Endothelial cell of umbilical vein (primary cell): ENCODE measurements at regions not wholly inside any gene's neighbourhood (a gene's known extent, or its start where the extent isn't known, plus 50 kb on each side); places are given as distances from the start of the nearest gene placed in this dataset.

ENCODE experiments used
- BruUV-seq: library from RNA; stranded (reverse); fragments of 400-500 nt; replicated peaks from 2 replicates; lab custom pipeline; 2021; lab: Mats Ljungman, UMichigan
- CTCF ChIA-PET: fragments of 300-600, 350-600 bp; sonication (Branson Sonifier 250); formaldehyde crosslinking; loops from one replicate; lab custom pipeline; 2021; ENCODE audit warnings: antibody characterized with exemption, inconsistent platforms; lab: Charles Lee
- POLR2A ChIA-PET: fragments of 300-600, 350-600 bp; sonication (Branson Sonifier 250); formaldehyde crosslinking; loops from one replicate; lab custom pipeline; 2021; ENCODE audit warnings: antibody characterized with exemption, inconsistent platforms; lab: Charles Lee
- DNase-seq: peaks from one replicate; pipeline ENCODE4 v3.0.0-alpha.2; 2011; ENCODE audit warnings: low read depth, low spot score
- FAIRE-seq: peaks from 2 replicates; lab custom pipeline; 2011; peaks lifted over from hg19 to GRCh38; lab: Jason Lieb, UNC
- H2AFZ ChIP-seq: 2 replicates; pipeline ENCODE4 v1.6.0; 2012; ENCODE audit warnings: low read depth, low read length, control low read depth, inconsistent platforms
- H3K27ac ChIP-seq: 2 replicates; pipeline ENCODE4 v1.5.1; 2011; ENCODE audit warnings: low read depth, mild to moderate bottlenecking, control low read depth, low read length, moderate library complexity; ENCODE audit not compliant: insufficient read depth
- H3K27me3 ChIP-seq, 2 experiments: 2 replicates each; pipeline versions ENCODE4 v1.6.0 to v1.6.1; 2011; ENCODE audit warnings: low read length in 2 of 2, mixed read lengths in 1 of 2; ENCODE audit not compliant: control insufficient read depth in 2 of 2, insufficient read depth in 2 of 2
- H3K36me3 ChIP-seq, 2 experiments: 2 replicates in 1 of 2; 3 replicates in 1 of 2; pipeline ENCODE4 v1.5.1; 2011; ENCODE audit warnings: low read length in 2 of 2, mild to moderate bottlenecking in 1 of 2, moderate library complexity in 1 of 2; ENCODE audit not compliant: control insufficient read depth in 2 of 2, insufficient read depth in 2 of 2; ENCODE audit errors: extremely low read depth in 1 of 2
- H3K4me1 ChIP-seq: 3 replicates; pipeline ENCODE4 v1.5.1; 2011; ENCODE audit warnings: mild to moderate bottlenecking, low read length; ENCODE audit not compliant: control insufficient read depth, insufficient read depth; ENCODE audit errors: extremely low read depth
- H3K4me2 ChIP-seq: 2 replicates; pipeline ENCODE4 v1.6.1; 2011; ENCODE audit warnings: low read length, control low read depth, mixed read lengths; ENCODE audit not compliant: insufficient read depth
- H3K4me3 ChIP-seq, 3 experiments: fragments of 200-600 bp in 1 of 3; sonication (generic), shearing (Covaris generic) in 1 of 3; replicated peaks in 1 of 3; 2 replicates each; pipeline ENCODE4 v1.5.1; 2011 to 2016; ENCODE audit warnings: control low read depth in 3 of 3, low read length in 3 of 3, mild to moderate bottlenecking in 2 of 3, inconsistent platforms in 1 of 3, low read depth in 1 of 3, moderate library complexity in 1 of 3; ENCODE audit not compliant: insufficient read depth in 1 of 3
- H3K79me2 ChIP-seq: 2 replicates; pipeline ENCODE4 v1.6.0; 2012; ENCODE audit warnings: low read length, inconsistent platforms; ENCODE audit not compliant: control insufficient read depth, insufficient read depth
- H3K9ac ChIP-seq: replicated peaks from 2 replicates; pipeline ENCODE3; 2011; ENCODE audit warnings: low read length, control low read depth; ENCODE audit not compliant: insufficient read depth; ENCODE audit errors: extremely low read depth
- H3K9me1 ChIP-seq: replicated peaks from 3 replicates; pipeline ENCODE4 v1.6.0; 2011; ENCODE audit warnings: mild to moderate bottlenecking, low read length; ENCODE audit not compliant: control insufficient read depth, insufficient read depth; ENCODE audit errors: extremely low read depth
- H3K9me3 ChIP-seq: replicated peaks from 2 replicates; pipeline ENCODE4 v1.5.1; 2012; ENCODE audit warnings: low read length, inconsistent platforms; ENCODE audit not compliant: control insufficient read depth, insufficient read depth
- H4K20me1 ChIP-seq: replicated peaks from 2 replicates; pipeline ENCODE3; 2011; ENCODE audit warnings: mild to moderate bottlenecking, low read length; ENCODE audit not compliant: control insufficient read depth, insufficient read depth; ENCODE audit errors: extremely low read depth
- EZH2 ChIP-seq: IDR thresholded peaks from 2 replicates; pipeline ENCODE4 v1.6.1; 2012; ENCODE audit warnings: borderline replicate concordance, low read depth, mild to moderate bottlenecking, moderate library complexity, low read length, inconsistent platforms; ENCODE audit not compliant: severe bottlenecking
- FOS ChIP-seq: IDR thresholded peaks from 2 replicates; pipeline ENCODE4 v1.6.1; 2011; ENCODE audit warnings: mild to moderate bottlenecking, low read length, moderate library complexity, borderline replicate concordance; ENCODE audit not compliant: insufficient read depth
- GATA2 ChIP-seq: IDR thresholded peaks from 2 replicates; pipeline ENCODE4 v1.7.0; 2011; ENCODE audit warnings: low read depth, mild to moderate bottlenecking, moderate library complexity, mixed read lengths, low read length; ENCODE audit not compliant: insufficient read length, insufficient read depth
- JUN ChIP-seq: IDR thresholded peaks from 2 replicates; pipeline ENCODE4 v1.6.1; 2011; ENCODE audit warnings: borderline replicate concordance, low read depth; ENCODE audit not compliant: insufficient read length, insufficient read depth
- MYC ChIP-seq: IDR thresholded peaks from one replicate; pipeline ENCODE4 v1.6.1; 2011; ENCODE audit warnings: mild to moderate bottlenecking, low read depth, low read length
- POLR2A ChIP-seq: IDR thresholded peaks from 2 replicates; pipeline ENCODE4 v1.6.1; 2012; ENCODE audit warnings: low read depth, mild to moderate bottlenecking, control low read depth, low read length
- POLR2AphosphoS5 ChIP-seq: IDR thresholded peaks from 2 replicates; pipeline ENCODE4 v1.6.1; 2012; ENCODE audit warnings: low read depth, mild to moderate bottlenecking, control low read depth, low read length, moderate library complexity; ENCODE audit not compliant: insufficient read depth
- dilution Hi-C: fragments of 300-500 bp; cut with MboI; formaldehyde crosslinking; loops from one replicate; pipeline ENCODE4 v1.15.0; 2019; ENCODE audit warnings: low sequenced_read_pairs; ENCODE audit not compliant: extremely low pct_ligation_motif_present
- intact Hi-C: fragments of 100-400 bp; cut with micrococcal nuclease; formaldehyde crosslinking; loops from one replicate; pipeline ENCODE4 v1.10.0; 2022
- TF ChIP-seq, protein P1 (sequence below), 2 donors: IDR thresholded peaks; 1 replicate in 1 of 2; 2 replicates in 1 of 2; pipeline ENCODE4 v1.5.1; 2011; ENCODE audit warnings: low read length in 2 of 2, mild to moderate bottlenecking in 2 of 2, moderate library complexity in 2 of 2, control low read depth in 1 of 2, inconsistent platforms in 1 of 2, low read depth in 1 of 2; ENCODE audit not compliant: insufficient read depth in 1 of 2; ENCODE audit errors: extremely low read depth in 1 of 2
- TF ChIP-seq, protein P2 (sequence below): IDR thresholded peaks from 2 replicates; pipeline ENCODE4 v1.6.1; 2011; ENCODE audit not compliant: insufficient read depth, insufficient read length

DNA sequence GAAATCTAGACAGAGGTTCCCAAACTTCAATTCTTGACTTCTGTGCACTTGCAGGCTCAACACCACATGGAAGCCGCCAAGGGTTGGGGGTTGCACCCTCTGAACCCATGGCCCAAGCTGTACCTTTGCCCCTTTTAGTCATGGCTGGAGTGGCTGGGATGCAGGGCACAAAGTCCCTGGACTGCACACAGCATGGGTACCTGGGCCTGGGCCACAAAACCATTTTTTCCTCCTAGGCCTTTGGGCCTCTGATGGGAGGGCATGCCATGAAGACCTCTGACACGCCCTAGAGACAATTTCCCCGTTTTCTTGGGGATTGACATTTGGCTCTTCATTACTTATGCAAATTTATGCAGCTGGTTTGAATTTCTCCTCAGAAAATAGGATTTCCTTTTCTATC is 342.0 kb downstream of the TPBG start:
- Histone ChIP-seq H3K27me3 (no peaks in the 10 kb centered on the region), H3K9me3 (no peaks in the 10 kb centered on the region), H3K36me3 (no peaks in the 10 kb centered on the region), H3K4me3 (no peak overlapping the region), H3K9me1 (no peaks in the 10 kb centered on the region), H2AFZ (no peak overlapping the region), H3K4me1 (no peaks in the 10 kb centered on the region), H4K20me1 (no peaks in the 10 kb centered on the region), H3K4me2 (no peak overlapping the region), H3K27ac (no peak overlapping the region), H3K79me2 (no peaks in the 10 kb centered on the region), H3K9ac (no peak overlapping the region)
- BruUV-seq, result no TSS peak
- no peak for FAIRE-seq
- intact Hi-C loops, result no loop called here
- no peak for DNase-seq
- ChIA-PET POLR2A (no interaction called here), CTCF (no interaction called here)
- dilution Hi-C loops, result no loop called here
- TF ChIP-seq JUN, result no peak
- TF ChIP-seq POLR2AphosphoS5, result no peak
- TF ChIP-seq, protein P1, sequence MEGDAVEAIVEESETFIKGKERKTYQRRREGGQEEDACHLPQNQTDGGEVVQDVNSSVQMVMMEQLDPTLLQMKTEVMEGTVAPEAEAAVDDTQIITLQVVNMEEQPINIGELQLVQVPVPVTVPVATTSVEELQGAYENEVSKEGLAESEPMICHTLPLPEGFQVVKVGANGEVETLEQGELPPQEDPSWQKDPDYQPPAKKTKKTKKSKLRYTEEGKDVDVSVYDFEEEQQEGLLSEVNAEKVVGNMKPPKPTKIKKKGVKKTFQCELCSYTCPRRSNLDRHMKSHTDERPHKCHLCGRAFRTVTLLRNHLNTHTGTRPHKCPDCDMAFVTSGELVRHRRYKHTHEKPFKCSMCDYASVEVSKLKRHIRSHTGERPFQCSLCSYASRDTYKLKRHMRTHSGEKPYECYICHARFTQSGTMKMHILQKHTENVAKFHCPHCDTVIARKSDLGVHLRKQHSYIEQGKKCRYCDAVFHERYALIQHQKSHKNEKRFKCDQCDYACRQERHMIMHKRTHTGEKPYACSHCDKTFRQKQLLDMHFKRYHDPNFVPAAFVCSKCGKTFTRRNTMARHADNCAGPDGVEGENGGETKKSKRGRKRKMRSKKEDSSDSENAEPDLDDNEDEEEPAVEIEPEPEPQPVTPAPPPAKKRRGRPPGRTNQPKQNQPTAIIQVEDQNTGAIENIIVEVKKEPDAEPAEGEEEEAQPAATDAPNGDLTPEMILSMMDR (IDR thresholded peaks at IDR 0.05; ENCODE audit: extremely low read depth in 1 of 2, insufficient read depth in 1 of 2, low read depth in 1 of 2, low read length in 2 of 2), result no peak
- TF ChIP-seq FOS, result no peak
- TF ChIP-seq, protein P2, sequence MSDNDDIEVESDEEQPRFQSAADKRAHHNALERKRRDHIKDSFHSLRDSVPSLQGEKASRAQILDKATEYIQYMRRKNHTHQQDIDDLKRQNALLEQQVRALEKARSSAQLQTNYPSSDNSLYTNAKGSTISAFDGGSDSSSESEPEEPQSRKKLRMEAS, result no peak
- no peak for TF ChIP-seq POLR2A
- no peak for TF ChIP-seq EZH2
- no peak for TF ChIP-seq MYC
- no peak for TF ChIP-seq GATA2
